A549 (cell line): ENCODE measurements at regions not wholly inside any gene's neighbourhood (a gene's known extent, or its start where the extent isn't known, plus 50 kb on each side); places are given as distances from the start of the nearest gene placed in this dataset.

Experiments used
- ATAC-seq, 2 experiments: fragments of 200-7000 bp in 1 of 2; fragments of >200 bp in 1 of 2; cut with Nextera tagmentation in 1 of 2; cut with Tn5 transposase in 1 of 2; 3 replicates each; pipeline versions ENCODE4 v1.8.0 to v1.9.1; 2018 to 2020; ENCODE audit warnings: mild to moderate bottlenecking in 1 of 2, moderate library complexity in 1 of 2
- CTCF ChIA-PET: fragments of 300-600 bp; sonication (Branson Sonifier 250); formaldehyde crosslinking; extraction: SDS; loops from one replicate; lab custom pipeline; 2021; ENCODE audit warnings: antibody characterized with exemption, inconsistent platforms; lab: Yijun Ruan, JAX
- POLR2A ChIA-PET: fragments of 350-600 bp; formaldehyde crosslinking; extraction: SDS; loops from one replicate; lab custom pipeline; 2021; ENCODE audit warnings: antibody characterized with exemption, inconsistent platforms; lab: Yijun Ruan, JAX
- DNase-seq, 2 experiments: peaks; one replicate each; pipeline versions ENCODE4 v3.0.0 to v3.0.0-alpha.2; 2011 to 2016; ENCODE audit warnings: low read depth in 1 of 2, low spot score in 1 of 2
- FAIRE-seq: peaks from 2 replicates; lab custom pipeline; 2011; peaks lifted over from hg19 to GRCh38; lab: Jason Lieb, UNC
- H3K27ac ChIP-seq, 2 experiments: fragments of >200 bp; sonication (Bioruptor Twin); formaldehyde crosslinking; 3 replicates each; pipeline ENCODE4 v1.5.1; 2016 to 2017
- H3K4me1 ChIP-seq: fragments of >200 bp; sonication (Bioruptor Twin); formaldehyde crosslinking; 3 replicates; pipeline ENCODE4 v1.6.1; 2016
- H3K4me2 ChIP-seq: fragments of >200 bp; sonication (Bioruptor Twin); formaldehyde crosslinking; 3 replicates; pipeline ENCODE4 v1.6.1; 2016
- H3K4me3 ChIP-seq: fragments of >200 bp; sonication (Bioruptor Twin); formaldehyde crosslinking; 3 replicates; pipeline ENCODE4 v1.5.1; 2016
- H3K9me3 ChIP-seq: fragments of >200 bp; sonication (Bioruptor Twin); formaldehyde crosslinking; 3 replicates; pipeline ENCODE4 v1.6.1; 2016
- ATOH8 ChIP-seq: fragments of 250-450 bp; sonication (Bioruptor Pico); IDR thresholded peaks from 2 replicates; pipeline ENCODE4 v1.5.0; 2020; ENCODE audit warnings: low read depth, mild to moderate bottlenecking, moderate library complexity
- BHLHE40 ChIP-seq: IDR thresholded peaks from 2 replicates; pipeline ENCODE4 v1.6.1; 2012; ENCODE audit warnings: low read depth, low read length, inconsistent platforms
- CBX8 ChIP-seq: fragments of 200-600 bp; sonication (generic); IDR thresholded peaks from 2 replicates; pipeline ENCODE4 v1.6.1; 2016
- CEBPB ChIP-seq, 2 experiments: fragments of >200 bp in 1 of 2; sonication (Bioruptor Twin) in 1 of 2; formaldehyde crosslinking in 1 of 2; IDR thresholded peaks; 2 replicates each; pipeline ENCODE4 v1.6.1; 2012 to 2016
- CHD4 ChIP-seq: fragments of 200-600 bp; sonication (generic); IDR thresholded peaks from 2 replicates; pipeline ENCODE4 v1.6.1; 2016; ENCODE audit warnings: antibody characterized with exemption, mild to moderate bottlenecking, borderline replicate concordance
- CTCF ChIP-seq: fragments of >200 bp; sonication (Bioruptor Twin); formaldehyde crosslinking; IDR thresholded peaks from 3 replicates; pipeline ENCODE4 v1.5.1; 2016
- E2F6 ChIP-seq: IDR thresholded peaks from 2 replicates; pipeline ENCODE4 v1.6.1; 2012; ENCODE audit warnings: low read depth, borderline replicate concordance
- EHF ChIP-seq: fragments of 250-450 bp; sonication (Bioruptor Pico); IDR thresholded peaks from 2 replicates; pipeline ENCODE4 v1.5.0; 2020; ENCODE audit warnings: mild to moderate bottlenecking
- FOSB ChIP-seq: fragments of 250-450 bp; sonication (Bioruptor Pico); IDR thresholded peaks from 2 replicates; pipeline ENCODE4 v1.5.0; 2020; ENCODE audit warnings: mild to moderate bottlenecking, moderate library complexity
- FOSL2 ChIP-seq, 2 experiments: fragments of 450-650 bp in 1 of 2; fragments of >200 bp in 1 of 2; sonication (Bioruptor Twin) in 1 of 2; formaldehyde crosslinking; IDR thresholded peaks; 2 replicates each; pipeline versions ENCODE4 v1.5.0 to v1.6.1; 2016 to 2020; ENCODE audit warnings: mild to moderate bottlenecking in 1 of 2, moderate library complexity in 1 of 2
- FOXS1 ChIP-seq: fragments of 250-450 bp; sonication (Bioruptor Pico); IDR thresholded peaks from 2 replicates; pipeline ENCODE4 v1.5.0; 2020; ENCODE audit warnings: mild to moderate bottlenecking, moderate library complexity
- HDAC2 ChIP-seq: fragments of 200-600 bp; sonication (generic); IDR thresholded peaks from 2 replicates; pipeline ENCODE4 v1.6.1; 2016
- HOXB13 ChIP-seq: fragments of 250-450 bp; sonication (Bioruptor Pico); IDR thresholded peaks from 2 replicates; pipeline ENCODE4 v1.5.0; 2020; ENCODE audit warnings: low read depth, mild to moderate bottlenecking, moderate library complexity
- HOXB5 ChIP-seq: fragments of 250-450 bp; sonication (Bioruptor Pico); IDR thresholded peaks from 2 replicates; pipeline ENCODE4 v1.5.0; 2020; ENCODE audit warnings: mild to moderate bottlenecking, moderate library complexity
- JUNB ChIP-seq: fragments of >200 bp; sonication (Bioruptor Twin); formaldehyde crosslinking; IDR thresholded peaks from 2 replicates; pipeline ENCODE4 v1.6.1; 2016
- MAFK ChIP-seq: fragments of 450-650 bp; IDR thresholded peaks from 2 replicates; pipeline ENCODE4 v1.6.1; 2014; ENCODE audit not compliant: partially characterized antibody
- MAX ChIP-seq: IDR thresholded peaks from 2 replicates; pipeline ENCODE4 v1.6.1; 2012
- NFE2L2 ChIP-seq: fragments of 150-350 bp; conservative IDR thresholded peaks from 2 replicates; pipeline ENCODE4 v1.6.1; 2014; ENCODE audit warnings: low read length
- NPAS2 ChIP-seq: fragments of 250-450 bp; sonication (Bioruptor Pico); IDR thresholded peaks from 2 replicates; pipeline ENCODE4 v1.8.0; 2022; ENCODE audit warnings: mild to moderate bottlenecking, moderate library complexity, borderline replicate concordance
- NR3C1 ChIP-seq: fragments of >200 bp; sonication (Bioruptor Twin); formaldehyde crosslinking; IDR thresholded peaks from 3 replicates; pipeline ENCODE4 v1.6.1; 2017
- RAD21 ChIP-seq, 2 experiments: fragments of >200 bp in 1 of 2; sonication (Bioruptor Twin) in 1 of 2; formaldehyde crosslinking in 1 of 2; IDR thresholded peaks in 1 of 2; conservative IDR thresholded peaks in 1 of 2; 2 replicates in 1 of 2; 3 replicates in 1 of 2; pipeline ENCODE4 v1.6.1; 2012 to 2018; ENCODE audit warnings: inconsistent platforms in 1 of 2
- RARB ChIP-seq: fragments of 250-450 bp; sonication (Bioruptor Pico); IDR thresholded peaks from 2 replicates; pipeline ENCODE4 v1.8.0; 2021; ENCODE audit warnings: mild to moderate bottlenecking, moderate library complexity
- RFX5 ChIP-seq: fragments of 450-650 bp; IDR thresholded peaks from 2 replicates; pipeline ENCODE4 v1.7.1; 2014; ENCODE audit warnings: antibody characterized with exemption, mild to moderate bottlenecking, moderate library complexity
- ZFP36 ChIP-seq: fragments of 450-650 bp; IDR thresholded peaks from 2 replicates; pipeline ENCODE4 v1.6.1; 2014; ENCODE audit warnings: borderline replicate concordance; ENCODE audit not compliant: partially characterized antibody
- WGBS: methylation state at CpG from one replicate; pipeline ENCODE4 v1.1.6; 2017; ENCODE audit errors: missing lambda C conversion rate; 5-methylcytosine and 5-hydroxymethylcytosine counted together
- TF ChIP-seq, protein P1 (sequence below): fragments of >200 bp; sonication (Bioruptor Twin); formaldehyde crosslinking; IDR thresholded peaks from 3 replicates; pipeline ENCODE4 v1.6.1; 2016

GRCh38 chr2:16002575-16002974 lies 62.2 kb downstream of the MYCN start:
- no peak overlapping the region for H3K27ac ChIP-seq
- DNase-seq, result no peak
- POLR2A ChIA-PET, result no interaction called here

DNA sequence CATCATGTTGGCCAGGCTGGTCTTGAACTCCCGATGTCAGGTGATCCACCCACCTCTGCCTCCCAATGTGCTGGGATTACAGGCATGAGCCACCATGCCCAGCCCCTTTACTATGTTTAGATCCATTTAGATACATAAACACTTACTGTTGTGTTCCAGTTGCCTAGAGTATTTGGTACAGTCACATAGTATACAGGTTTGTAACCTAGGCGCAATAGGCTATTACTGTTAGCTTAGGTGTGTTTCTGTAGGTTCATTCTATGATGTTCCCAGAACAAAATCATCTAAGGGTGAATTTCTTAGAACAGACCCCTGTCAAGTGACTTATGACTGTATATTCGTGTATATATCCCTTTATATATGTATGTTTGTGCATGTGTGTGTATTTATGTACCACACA lies 61.8 kb downstream of the MYCN start:
- no peak for ATAC-seq
- H3K4me3 ChIP-seq, result no peak overlapping the region
- H3K27ac ChIP-seq, result no peak overlapping the region
- 42% methylated on average over 3 of the region's 3 CpGs for WGBS
- H3K4me2 ChIP-seq, result no peak overlapping the region
- POLR2A ChIA-PET, result no interaction called here
- H3K4me1 ChIP-seq, result peaks cover 4% of the 10 kb centered on the region; the same call in 1 of the 3 replicates
- FAIRE-seq, result no peak
- CTCF ChIA-PET, result interaction anchor here (0.6 to 1.5 kb wide), 2 partner anchors 19 to 95 kb away, joined by 3 read pairs; no protein-coding TSS in a partner anchor
- TF ChIP-seq MAX (no peak), CTCF (no peak), MAFK (no peak), RFX5 (no peak), FOSB (no peak), HOXB13 (CRISPR knock-in tag) (no peak), BHLHE40 (no peak), ATOH8 (no peak), NR3C1 (no peak), HOXB5 (CRISPR knock-in tag) (no peak), FOSL2 (IDR thresholded peaks at IDR 0.05) (no peak), FOSL2 (CRISPR knock-in tag; IDR thresholded peaks at IDR 0.05) (no peak), HDAC2 (no peak), CHD4 (no peak), FOXS1 (no peak), CEBPB (IDR thresholded peaks at IDR 0.05) (no peak), ZFP36 (no peak), E2F6 (no peak), JUNB (no peak)
- TF ChIP-seq, protein P1, sequence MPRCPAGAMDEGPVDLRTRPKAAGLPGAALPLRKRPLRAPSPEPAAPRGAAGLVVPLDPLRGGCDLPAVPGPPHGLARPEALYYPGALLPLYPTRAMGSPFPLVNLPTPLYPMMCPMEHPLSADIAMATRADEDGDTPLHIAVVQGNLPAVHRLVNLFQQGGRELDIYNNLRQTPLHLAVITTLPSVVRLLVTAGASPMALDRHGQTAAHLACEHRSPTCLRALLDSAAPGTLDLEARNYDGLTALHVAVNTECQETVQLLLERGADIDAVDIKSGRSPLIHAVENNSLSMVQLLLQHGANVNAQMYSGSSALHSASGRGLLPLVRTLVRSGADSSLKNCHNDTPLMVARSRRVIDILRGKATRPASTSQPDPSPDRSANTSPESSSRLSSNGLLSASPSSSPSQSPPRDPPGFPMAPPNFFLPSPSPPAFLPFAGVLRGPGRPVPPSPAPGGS, result no peak
- no peaks in the 10 kb centered on the region for H3K9me3 ChIP-seq
- DNase-seq, result no peak

More at GRCh38 chr2:16002575-16002974, 62.2 kb downstream of the MYCN start:
- CTCF ChIA-PET, result interaction anchor here (1.5 kb wide), 1 partner anchor 20 kb away, joined by 3 read pairs; no protein-coding TSS in a partner anchor
- H3K4me3 ChIP-seq, result no peak overlapping the region
- peaks cover 4% of the 10 kb centered on the region; the same call in 1 of the 3 replicates for H3K4me1 ChIP-seq
- TF ChIP-seq MAX (no peak), NFE2L2 (no peak), CHD4 (no peak), RARB (CRISPR knock-in tag) (no peak), RAD21 (conservative IDR thresholded peaks at IDR 0.05 in 1 of 2, IDR thresholded peaks at IDR 0.05 in 1 of 2) (no peak), EHF (no peak), CBX8 (no peak), NPAS2 (no peak)
- H3K4me2 ChIP-seq, result no peak overlapping the region
- H3K9me3 ChIP-seq, result no peaks in the 10 kb centered on the region
- WGBS, result 21% methylated on average over 4 of the region's 4 CpGs
- FAIRE-seq (peak; percentile 82), ATAC-seq (no peak)
